Right lobe of liver (tissue), 4 donors: ENCODE measurements at regions not wholly inside any gene's neighbourhood (a gene's known extent, or its start where the extent isn't known, plus 50 kb on each side); places are given as distances from the start of the nearest gene placed in this dataset.
"Not testable (repeated sequence)": the region's sequence is repeated elsewhere in the genome, so short reads cannot be mapped to it uniquely, and the experiment has no call there.

Experiments used
- POLR2A ChIP-seq: fragments of 450-650 bp; IDR thresholded peaks from one replicate; pipeline ENCODE4 v1.6.1; 2017; ENCODE audit warnings: antibody characterized with exemption, mild to moderate bottlenecking
- TF ChIP-seq, protein P1 (sequence below), 4 donors: fragments of 200-600 bp in 3 of 4; fragments of 450-650 bp in 1 of 4; IDR thresholded peaks; one replicate each; pipeline versions ENCODE4 v1.5.1 to v1.8.0; 2016 to 2022; ENCODE audit warnings: antibody characterized with exemption in 4 of 4, mild to moderate bottlenecking in 2 of 4
- donor health status: DM: no; HTN: no; CAD: no.
- donor health status: DM: no; HTN: no; CAD: no.
- donor health status: DM: no; HTN: yes; CAD: no.

- TF ChIP-seq, protein P1, sequence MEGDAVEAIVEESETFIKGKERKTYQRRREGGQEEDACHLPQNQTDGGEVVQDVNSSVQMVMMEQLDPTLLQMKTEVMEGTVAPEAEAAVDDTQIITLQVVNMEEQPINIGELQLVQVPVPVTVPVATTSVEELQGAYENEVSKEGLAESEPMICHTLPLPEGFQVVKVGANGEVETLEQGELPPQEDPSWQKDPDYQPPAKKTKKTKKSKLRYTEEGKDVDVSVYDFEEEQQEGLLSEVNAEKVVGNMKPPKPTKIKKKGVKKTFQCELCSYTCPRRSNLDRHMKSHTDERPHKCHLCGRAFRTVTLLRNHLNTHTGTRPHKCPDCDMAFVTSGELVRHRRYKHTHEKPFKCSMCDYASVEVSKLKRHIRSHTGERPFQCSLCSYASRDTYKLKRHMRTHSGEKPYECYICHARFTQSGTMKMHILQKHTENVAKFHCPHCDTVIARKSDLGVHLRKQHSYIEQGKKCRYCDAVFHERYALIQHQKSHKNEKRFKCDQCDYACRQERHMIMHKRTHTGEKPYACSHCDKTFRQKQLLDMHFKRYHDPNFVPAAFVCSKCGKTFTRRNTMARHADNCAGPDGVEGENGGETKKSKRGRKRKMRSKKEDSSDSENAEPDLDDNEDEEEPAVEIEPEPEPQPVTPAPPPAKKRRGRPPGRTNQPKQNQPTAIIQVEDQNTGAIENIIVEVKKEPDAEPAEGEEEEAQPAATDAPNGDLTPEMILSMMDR (IDR thresholded peaks at IDR 0.05) = not testable (repeated sequence)
- TF ChIP-seq POLR2A = not testable (repeated sequence)
Measured at GRCh38 chr16:29323725-29324124, 82.8 kb downstream of the NPIPB11 start.
